ENCODE measurements at regions not wholly inside any gene's neighbourhood (a gene's known extent, or its start where the extent isn't known, plus 50 kb on each side); places are given as distances from the start of the nearest gene placed in this dataset.

GRCh38 chr15:58243070-58243469 is 104.9 kb downstream of the AQP9 start:
- TF ChIP-seq CTCF (IDR thresholded peaks at IDR 0.05) (no peak), POLR2AphosphoS5 (IDR thresholded peaks at IDR 0.05) (no peak)
